GM21737 (cell line): ENCODE measurements at regions not wholly inside any gene's neighbourhood (a gene's known extent, or its start where the extent isn't known, plus 50 kb on each side); places are given as distances from the start of the nearest gene placed in this dataset.
"Not testable (repeated sequence)": the region's sequence is repeated elsewhere in the genome, so short reads cannot be mapped to it uniquely, and the experiment has no call there.

ENCODE experiments used
- ATAC-seq: cut with Tn5 transposase; IDR thresholded peaks from one replicate; pipeline ENCODE4 v1.9.1; 2021; ENCODE audit warnings: mild to moderate bottlenecking, moderate library complexity; ENCODE audit not compliant: unreplicated experiment

GRCh38 chr4:81606801-81607501 is 135.2 kb upstream of the RASGEF1B start:
- ATAC-seq: no peak

DNA sequence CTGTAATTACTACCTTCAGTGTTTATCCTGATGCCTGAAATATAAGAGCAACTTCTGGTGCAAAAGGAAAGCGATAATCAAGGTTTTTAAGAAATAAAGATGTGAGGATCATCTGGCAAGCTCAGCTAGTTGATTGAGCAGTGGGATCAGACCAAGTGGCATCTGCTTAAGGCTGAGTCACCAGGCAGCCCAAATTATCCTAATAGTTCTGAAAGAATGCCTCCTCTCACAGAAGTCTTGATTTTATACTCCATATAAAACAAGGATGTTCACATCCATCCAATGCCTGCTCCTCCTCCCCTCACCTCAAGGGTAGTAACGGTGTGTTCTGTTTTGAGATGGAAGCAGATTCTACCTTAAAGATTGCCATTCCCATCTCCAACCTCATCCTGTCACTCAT is 134.5 kb upstream of the RASGEF1B start:
- no peak for ATAC-seq

- no peak for ATAC-seq
Measured at GRCh38 chr4:81605271-81605670, 133.6 kb upstream of the RASGEF1B start.

DNA sequence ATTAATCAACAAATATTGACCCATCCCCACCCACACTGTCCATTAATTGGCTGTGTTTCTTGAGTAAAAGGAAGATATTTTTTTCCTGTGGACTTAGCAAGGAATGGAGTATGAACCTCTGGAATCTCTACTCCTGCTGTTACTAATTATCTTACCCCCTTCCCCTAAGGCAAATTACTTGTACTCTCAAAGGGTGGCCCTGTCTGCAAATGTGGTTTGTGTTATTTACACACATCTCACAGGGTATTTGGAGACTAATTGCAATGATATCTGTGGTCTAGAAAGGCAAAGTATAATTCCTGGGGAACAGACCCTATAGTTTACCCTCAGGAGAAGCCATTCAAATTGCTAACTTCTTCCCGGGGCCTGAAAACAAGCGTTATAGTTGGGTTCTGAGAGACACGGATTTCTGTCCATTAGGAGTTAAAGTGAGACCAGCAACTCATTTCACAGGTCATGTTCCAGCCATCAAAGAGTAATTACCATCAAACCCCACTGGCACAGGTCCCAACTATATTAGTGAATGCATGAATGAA is 133.0 kb upstream of the RASGEF1B start:
- no peak for ATAC-seq

GRCh38 chr4:81602854-81603253 is 131.1 kb upstream of the RASGEF1B start:
- no peak for ATAC-seq

- ATAC-seq: no peak
Measured at GRCh38 chr4:81601358-81601694, 129.6 kb upstream of the RASGEF1B start.

- ATAC-seq: no peak
Measured at GRCh38 chr4:81600520-81601357, 129.0 kb upstream of the RASGEF1B start.

DNA sequence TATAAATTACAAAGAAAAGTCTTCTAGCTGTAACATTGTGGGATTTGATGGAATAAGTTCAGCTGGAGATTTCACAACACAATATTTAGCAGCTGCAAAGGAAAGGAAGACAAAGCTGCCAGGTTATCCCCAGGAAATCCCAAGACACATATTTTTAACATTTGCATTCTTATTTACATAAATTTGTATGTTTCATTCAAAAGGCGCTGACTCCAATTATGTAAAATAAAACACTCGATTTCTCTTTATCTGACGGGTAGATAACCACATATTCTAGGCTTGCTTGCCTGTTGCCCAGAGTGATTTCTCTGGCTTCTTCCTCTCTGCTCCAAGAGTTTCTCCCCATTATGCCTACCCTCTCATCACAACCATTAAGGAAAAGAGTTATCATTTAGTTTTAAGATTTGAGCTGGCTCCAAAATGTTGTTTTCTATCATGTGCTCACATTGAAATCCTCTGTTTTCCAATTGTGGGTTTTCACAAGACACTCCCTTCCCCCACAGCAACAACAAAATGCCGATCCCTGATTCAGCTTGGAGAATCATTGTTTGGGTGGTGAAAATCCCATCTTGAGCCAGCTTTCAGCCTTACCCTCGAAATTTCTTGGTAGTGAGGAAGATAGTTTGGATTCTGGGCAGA is 128.2 kb upstream of the RASGEF1B start:
- no peak for ATAC-seq

GRCh38 chr4:81595798-81596610 is 124.3 kb upstream of the RASGEF1B start:
- ATAC-seq: no peak

GRCh38 chr4:81595287-81595686 is 123.6 kb upstream of the RASGEF1B start:
- no peak for ATAC-seq

DNA sequence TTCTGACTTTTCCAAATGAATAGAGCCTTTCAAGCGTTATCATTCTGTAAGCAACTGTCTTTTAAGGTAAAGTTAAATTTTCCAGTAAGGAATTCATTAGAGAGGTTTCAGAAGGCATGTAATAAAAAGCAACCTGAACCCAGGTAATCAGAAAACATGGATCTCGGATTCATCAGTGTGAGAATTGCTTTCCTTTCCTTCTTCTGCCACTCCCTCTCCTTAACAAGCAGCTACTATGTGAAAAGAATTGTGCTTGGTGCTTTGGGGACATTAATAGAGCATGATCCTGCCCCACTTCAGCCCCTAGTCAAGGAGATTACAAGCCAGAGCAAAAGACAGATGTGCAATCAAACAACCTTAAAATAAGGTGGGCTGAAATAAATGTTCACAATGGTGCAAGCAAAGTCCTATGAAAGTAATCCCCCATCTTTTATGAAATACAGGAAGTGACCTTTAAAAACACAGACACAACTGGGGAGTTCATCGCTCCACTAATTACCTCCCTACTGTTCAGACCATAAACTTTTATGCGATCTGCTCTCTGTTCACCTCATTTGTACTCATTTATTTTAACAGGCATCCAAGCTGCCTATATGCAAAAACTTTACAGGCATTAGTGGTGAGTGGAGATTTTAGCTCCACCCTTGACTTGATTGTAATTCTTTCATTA is 122.9 kb upstream of the RASGEF1B start:
- no peak for ATAC-seq

GRCh38 chr4:81592701-81593100 is 121.0 kb upstream of the RASGEF1B start:
- no peak for ATAC-seq

DNA sequence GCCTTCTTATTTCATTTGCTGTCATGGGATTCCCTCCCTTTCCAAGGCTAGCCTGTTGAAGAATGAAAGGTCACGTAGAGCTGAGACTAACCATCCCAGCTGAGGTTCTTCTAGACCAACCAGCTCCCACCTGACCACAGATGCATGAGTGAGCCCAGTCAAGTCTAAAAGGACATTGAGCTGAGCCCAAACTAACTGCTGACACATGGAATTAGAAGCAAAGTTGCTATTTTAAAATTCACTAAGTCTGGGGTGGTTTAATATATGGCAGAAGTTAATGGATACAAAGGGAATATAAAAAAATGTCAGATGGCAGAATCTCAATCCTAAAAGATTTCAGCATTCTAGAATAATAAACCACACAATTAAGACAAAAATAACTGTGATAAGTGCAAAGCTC is 118.9 kb upstream of the RASGEF1B start:
- ATAC-seq: no peak

- no peak for ATAC-seq
Measured at GRCh38 chr4:81589262-81589661, 117.6 kb upstream of the RASGEF1B start.

DNA sequence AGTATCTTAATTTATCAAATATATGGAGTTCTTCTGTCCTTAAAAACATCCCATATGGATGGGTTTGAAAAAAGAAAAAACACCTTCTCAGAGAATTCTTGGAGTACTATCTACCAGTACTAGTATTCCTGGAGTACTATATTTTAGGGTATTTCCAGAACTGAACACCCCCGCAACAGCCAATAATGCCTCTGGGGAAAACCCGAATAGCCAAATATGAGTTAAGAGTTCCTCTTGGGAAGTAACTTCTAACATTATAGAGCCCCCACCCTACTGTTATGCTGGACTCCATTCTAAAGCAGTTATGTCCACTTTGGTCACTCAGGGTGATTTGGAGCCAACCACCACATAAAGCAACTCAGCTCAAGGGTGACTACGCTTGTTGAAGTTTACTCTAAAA is 115.0 kb upstream of the RASGEF1B start:
- ATAC-seq: no peak

DNA sequence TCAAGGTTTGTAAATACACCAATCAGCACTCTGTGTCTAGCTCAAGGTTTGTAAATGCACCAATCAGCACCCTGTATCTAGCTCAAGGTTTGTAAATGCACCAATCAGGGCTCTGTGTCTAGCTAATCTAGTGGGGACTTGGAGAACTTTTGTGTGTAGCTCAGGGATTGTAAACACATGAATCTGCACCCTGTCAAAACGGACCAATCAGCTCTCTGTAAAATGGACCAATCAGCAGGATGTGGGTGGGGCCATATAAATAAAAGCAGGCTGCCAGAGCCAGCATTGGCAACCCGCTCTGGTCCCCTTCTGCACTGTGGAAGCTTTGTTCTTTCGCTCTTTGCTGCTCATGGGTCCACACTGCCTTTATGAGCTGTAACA is 109.3 kb upstream of the RASGEF1B start:
- not testable (repeated sequence) for ATAC-seq

DNA sequence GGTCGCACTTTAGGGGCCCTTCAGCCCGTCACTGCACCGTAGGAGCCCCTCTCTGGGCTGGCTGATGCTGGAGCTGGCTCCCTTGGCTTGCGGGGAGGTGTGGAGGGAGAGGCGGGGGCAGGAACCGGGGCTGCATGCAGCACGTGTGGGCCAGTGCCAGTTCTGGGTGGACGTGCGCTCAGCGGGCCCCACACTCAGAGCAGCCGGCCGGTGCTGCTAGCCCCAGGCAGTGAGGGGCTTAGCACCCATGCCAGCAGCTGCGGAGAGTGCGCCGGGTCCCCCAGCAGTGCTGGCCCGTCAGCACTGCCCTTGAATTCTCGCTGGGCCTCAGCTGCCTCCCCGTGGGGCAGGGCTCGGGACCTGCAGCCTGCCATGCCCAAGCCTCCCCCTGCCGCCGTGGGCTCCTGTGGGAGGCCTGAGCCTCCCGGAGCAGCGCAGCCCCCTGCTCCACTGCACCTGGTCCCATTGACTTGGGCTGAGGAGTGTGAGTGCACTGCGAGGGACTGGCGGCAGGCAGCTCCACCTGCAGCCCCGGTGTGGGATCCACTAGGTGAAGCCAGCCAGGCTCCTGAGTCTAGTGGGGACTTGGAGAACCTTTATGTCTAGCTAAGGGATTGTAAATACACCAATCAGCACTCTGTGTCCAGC is 108.8 kb upstream of the RASGEF1B start:
- ATAC-seq: no peak

GRCh38 chr4:81577392-81577791 is 105.7 kb upstream of the RASGEF1B start:
- no peak for ATAC-seq

- ATAC-seq: no peak
Measured at GRCh38 chr4:81574991-81575390, 103.3 kb upstream of the RASGEF1B start.

- no peak for ATAC-seq
Measured at GRCh38 chr4:81573840-81574239, 102.1 kb upstream of the RASGEF1B start.
